Stimulated activated CD4-positive, alpha-beta T cell treated with anti-CD3 and anti-CD28 coated beads, Interleukin-2, amount 100 ng/mL, for 4 hours (primary cell): ENCODE measurements at regions not wholly inside any gene's neighbourhood (a gene's known extent, or its start where the extent isn't known, plus 50 kb on each side); places are given as distances from the start of the nearest gene placed in this dataset.

Experiments used
- DNase-seq: peaks from one replicate; pipeline ENCODE4 v3.0.0-alpha.2; 2020; ENCODE audit warnings: low read depth

DNA sequence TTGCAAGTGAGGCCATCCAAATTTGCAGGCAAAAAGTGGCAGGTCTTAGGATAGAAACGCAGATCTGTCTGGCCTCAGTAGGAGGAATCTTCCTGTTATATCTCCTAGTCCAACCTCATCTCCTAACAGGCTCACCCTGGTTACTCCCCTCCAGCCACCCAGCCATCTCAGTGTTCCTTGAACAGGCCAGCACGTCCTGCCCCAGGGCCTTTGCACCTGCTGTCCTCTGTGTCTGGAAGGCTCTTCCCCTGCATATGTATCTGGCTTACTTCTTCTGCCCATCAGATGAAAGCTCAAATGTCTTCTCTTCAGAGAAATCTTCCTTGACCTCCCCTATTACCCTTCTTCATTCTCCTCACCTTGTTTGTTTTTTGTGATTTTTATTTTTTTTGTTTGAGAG is 107.3 kb upstream of the ALDH1B1 start:
- DNase-seq = no peak

GRCh38 chr9:38284588-38285051 is 107.9 kb upstream of the ALDH1B1 start:
- DNase-seq = no peak

- no peak for DNase-seq
Observed at GRCh38 chr9:38284039-38284575, 108.4 kb upstream of the ALDH1B1 start.

GRCh38 chr9:38282756-38283155 is 109.7 kb upstream of the ALDH1B1 start:
- DNase-seq = no peak

DNA sequence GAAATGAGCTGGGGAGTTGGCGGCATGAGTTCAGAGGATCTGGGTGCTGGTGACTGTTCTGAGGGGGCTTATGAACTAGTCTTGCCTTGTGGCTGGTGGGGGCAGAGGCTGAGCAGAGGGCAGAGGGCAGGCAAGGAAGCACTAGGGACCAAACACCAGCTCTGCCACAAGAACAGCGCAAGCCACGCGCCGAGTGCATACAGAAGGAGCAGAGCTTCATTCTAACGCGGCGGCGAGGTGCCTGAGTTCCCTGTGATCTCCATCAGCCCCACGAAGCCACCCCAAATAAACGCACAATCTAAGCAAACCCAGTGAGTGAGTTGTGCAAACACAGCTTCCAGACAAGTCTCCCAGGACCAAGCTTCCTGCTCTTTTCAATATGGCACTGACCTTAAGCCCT is 110.6 kb upstream of the ALDH1B1 start:
- no peak for DNase-seq

DNA sequence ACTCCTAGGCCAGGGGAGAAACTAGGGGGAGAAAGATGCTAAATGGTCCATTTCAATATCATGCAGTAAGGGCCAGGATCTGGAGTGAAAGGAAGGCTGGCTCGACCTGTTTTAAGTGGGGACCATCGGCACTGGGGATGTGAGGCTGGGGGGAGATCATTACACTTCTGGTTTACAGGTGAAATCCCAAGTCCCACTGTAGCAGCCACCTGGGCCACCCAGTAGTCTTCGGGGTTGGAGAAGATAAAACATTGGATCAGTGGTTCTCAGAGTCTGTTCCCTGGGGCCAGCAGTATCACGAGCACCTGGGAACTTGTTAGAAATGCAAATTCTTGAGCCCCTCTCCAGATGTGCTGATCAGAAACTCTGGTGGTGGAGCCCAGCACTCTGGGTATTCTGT is 111.3 kb upstream of the ALDH1B1 start:
- DNase-seq = no peak

- DNase-seq = no peak
Observed at GRCh38 chr9:38280251-38280800, 112.2 kb upstream of the ALDH1B1 start.

DNA sequence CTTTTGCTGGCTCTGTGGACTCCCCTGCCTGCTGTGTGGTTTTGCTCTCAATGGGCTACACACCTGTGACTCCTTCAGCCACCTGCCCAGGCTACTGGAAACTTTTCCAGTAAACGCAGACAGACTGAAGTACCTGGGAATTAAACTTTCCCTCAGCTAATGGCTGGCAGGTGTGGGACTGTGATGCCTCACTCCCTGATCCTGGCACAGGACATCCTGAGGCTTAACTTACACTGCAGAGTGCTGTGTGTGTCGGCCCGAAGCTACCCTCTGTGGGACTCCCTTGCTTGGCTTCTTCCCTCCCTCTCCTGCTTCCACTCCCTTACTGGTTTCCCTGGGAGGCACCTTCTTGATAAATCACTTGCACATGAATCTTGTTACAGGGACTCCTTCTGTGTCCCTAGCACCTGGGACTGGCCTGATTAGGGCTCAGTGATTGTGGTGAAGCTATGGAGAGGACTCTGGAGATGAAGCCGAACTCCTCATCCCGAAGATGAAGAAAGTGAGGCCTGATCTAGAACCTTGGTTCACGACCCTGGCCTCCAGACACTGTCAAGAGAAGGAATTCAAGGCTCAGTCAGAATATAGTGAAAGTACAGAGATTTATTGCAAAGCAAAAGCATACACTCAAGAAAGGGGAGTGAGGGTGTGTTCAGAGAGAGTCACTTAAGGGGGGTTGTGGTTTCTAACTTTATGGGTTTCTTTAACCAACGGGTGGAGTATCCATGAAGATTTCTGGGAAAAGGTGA is 113.4 kb upstream of the ALDH1B1 start:
- no peak for DNase-seq

DNA sequence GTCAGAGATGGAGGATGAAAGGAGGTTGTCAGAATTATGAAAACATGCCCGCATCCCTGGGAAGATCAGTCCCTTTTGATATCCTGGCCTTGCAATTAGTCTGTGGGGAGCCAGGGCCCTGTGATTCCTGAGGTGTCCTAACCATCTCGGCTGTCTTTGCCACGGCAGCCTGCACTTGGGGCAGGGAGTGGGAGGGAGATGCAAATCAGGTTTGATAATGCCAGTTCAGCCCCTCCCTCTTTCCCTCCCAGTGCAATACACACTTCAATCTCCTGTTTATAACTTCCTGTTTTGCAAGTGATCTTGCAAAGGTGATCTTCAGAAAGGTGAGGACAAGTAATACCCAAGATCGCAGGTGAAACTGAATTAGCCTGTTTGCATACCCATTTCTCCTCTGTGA is 114.0 kb upstream of the ALDH1B1 start:
- DNase-seq = no peak

DNA sequence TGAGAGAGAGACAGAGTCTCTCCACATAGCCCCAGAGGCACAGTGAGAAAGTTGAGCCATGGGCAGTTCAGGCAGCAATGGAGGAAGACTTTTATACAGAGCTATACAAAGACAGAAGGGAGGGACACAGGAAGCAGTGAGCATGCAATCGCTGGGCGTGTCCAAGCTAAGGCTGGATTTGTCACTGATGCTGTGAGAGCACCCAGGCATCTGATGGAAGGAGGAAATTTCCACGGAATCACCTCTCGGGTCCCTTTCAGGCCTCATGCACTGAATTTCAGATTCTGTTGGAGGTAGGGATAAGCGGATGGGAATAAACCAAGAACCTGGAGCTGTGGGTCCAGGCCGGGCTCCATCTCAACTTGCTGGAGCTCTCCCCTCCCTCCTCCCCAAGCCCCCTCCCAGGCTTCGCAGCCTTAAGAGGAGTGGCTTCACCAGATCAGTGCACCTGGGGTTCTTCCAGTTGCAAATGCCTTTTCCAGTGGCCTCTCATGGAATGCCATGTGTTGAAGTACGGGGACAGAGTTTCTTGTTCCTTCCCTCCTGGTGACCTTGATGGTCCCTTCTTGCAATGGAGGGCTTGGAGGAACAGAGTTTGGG is 114.8 kb upstream of the ALDH1B1 start:
- DNase-seq = no peak

DNA sequence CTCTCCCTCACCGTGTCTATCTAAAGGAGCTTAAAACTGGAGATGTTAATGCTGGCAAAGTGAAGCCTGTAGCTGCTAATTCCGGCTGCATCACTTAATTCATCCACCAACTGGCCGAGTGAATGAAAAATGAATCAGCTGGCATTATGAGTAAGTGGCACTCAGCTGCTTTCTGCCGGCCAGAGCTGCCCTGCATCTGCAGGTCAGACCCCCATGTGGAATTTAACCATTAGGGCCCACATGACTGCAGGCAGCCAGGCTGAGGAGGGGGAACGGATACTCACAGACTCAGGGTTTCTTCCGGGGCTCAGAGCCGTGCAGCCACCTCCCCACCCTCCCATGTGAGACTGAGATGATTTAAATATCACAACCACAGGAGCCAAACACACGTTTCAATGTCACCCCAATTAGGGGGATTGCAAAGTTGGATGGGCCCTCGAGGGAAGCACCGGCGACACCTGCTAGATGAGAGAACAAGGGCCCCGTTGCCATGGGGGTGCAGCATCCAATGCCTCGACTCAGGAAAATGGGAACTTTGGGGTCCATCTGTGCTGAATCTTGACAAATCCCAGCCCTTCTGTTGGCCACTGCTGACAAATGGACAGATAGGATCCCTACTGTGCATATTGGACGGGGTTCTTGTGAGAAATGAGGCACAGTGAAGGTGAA is 115.6 kb upstream of the ALDH1B1 start:
- DNase-seq = no peak

DNA sequence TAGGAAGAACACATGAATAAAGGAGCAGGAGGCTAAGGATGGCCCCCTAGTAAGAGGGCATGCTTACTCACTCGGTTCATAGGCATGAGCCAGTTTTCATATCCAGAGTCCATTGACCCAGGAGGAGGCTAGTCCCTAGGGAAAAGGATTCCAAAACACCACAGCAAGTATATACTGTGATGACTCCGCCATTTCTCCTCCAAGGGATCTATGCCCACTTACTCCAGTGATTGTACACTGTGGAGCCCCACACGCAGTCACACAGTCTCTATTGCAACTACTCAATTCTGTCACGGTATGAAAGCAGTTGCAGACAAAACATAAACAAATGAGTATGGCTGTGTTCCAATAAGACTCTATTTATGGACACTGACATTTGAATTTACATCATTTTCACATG is 117.7 kb upstream of the ALDH1B1 start:
- DNase-seq = no peak

DNA sequence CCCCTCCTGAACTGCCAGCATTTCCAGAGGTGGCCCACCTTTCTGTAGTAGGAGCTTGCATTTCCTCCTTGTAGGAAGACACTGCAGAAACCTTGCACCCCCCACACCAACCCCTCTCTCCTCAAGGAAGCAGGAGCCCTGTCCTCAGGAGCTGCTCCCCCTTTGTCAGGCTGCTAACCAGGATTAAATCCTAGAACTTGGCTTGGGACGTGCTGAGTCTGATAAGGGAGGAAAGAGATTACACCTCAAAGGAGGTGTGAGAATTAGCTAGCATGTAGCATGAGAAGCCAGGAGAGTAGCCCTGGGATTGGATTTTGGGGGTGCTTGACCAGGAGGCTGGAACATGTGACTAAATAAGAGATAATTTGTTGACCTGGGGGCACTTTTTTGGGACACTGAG is 119.8 kb upstream of the ALDH1B1 start:
- no peak for DNase-seq

- no peak for DNase-seq
Observed at GRCh38 chr9:38271666-38272241, 120.7 kb upstream of the ALDH1B1 start.

DNA sequence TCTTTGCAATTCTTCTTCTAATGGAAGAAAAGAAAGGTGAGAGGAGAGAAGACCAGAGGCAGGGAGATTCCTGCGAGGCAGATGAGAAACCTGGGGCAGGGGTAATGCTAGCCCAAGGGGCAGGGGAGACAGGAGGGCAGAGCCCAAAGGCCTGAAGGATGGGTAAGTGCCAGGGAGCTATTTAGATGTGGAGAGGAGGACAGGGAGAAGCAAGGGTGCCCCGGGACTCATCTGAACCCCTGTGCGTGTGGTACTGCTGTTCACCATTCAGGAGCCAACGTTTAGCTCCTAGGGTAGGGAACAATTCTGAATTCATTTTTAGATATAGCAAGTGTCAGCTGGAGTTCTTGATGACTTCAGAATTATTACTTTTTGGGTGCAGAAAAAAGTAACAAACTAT is 122.7 kb upstream of the ALDH1B1 start:
- DNase-seq = no peak

DNA sequence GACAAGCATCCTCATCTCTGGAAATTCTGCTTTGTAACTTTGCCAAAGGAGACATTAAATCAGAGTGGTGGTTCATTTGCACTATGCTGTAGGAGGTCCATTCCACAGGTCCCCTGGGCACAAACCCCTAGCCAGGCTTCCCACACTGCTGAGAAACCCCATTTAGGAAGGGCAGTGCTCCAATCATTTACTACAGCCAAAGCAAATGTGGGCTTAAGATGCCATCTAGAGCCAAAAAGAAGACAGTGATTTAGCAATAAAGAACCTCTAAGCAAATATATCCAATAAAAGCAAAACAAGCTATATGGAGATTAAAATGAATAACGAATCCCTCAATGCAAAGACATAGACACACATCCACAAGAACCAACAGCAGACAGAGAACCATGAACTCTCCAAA is 129.0 kb upstream of the ALDH1B1 start:
- DNase-seq = no peak

- DNase-seq = no peak
Observed at GRCh38 chr9:38259519-38260218, 132.8 kb upstream of the ALDH1B1 start.

DNA sequence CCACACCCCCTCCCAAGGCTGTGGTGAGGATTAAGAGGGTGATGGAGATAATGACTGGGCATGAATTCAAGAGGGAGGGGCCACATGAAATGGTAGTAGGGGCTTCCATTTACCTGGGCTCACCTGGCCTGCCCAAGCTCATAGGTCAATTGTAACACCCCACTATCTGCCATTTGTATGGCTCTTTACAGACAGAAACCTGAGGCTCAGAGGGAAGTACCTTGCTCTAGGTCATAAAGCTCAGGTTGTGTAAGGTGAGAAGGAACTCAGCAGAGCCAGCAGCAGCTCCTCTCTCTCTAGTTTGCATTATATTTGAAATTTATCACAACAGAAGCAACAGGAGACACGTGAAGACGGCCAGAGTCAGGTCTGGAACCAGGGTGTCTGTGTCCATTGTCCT is 133.4 kb upstream of the ALDH1B1 start:
- no peak for DNase-seq

GRCh38 chr9:38257626-38258215 is 134.8 kb upstream of the ALDH1B1 start:
- DNase-seq = no peak

- DNase-seq = no peak
Observed at GRCh38 chr9:38256461-38256860, 136.0 kb upstream of the ALDH1B1 start.

- DNase-seq = no peak
Observed at GRCh38 chr9:38255599-38255998, 136.9 kb upstream of the ALDH1B1 start.
